ENCODE measurements at regions not wholly inside any gene's neighbourhood (a gene's known extent, or its start where the extent isn't known, plus 50 kb on each side); places are given as distances from the start of the nearest gene placed in this dataset.

- in situ Hi-C loops (cut with HindIII; ENCODE audit: low sequenced_read_pairs): no loop called here
- no peak for DNase-seq (ENCODE audit: low spot score)
Measured at GRCh38 chr10:121240556-121240955, 357.7 kb downstream of the FGFR2 start.

GRCh38 chr10:121241337-121241736, 356.9 kb downstream of the FGFR2 start:
- no peak for DNase-seq (ENCODE audit: low spot score)
- in situ Hi-C loops (cut with HindIII; ENCODE audit: low sequenced_read_pairs): no loop called here

DNA sequence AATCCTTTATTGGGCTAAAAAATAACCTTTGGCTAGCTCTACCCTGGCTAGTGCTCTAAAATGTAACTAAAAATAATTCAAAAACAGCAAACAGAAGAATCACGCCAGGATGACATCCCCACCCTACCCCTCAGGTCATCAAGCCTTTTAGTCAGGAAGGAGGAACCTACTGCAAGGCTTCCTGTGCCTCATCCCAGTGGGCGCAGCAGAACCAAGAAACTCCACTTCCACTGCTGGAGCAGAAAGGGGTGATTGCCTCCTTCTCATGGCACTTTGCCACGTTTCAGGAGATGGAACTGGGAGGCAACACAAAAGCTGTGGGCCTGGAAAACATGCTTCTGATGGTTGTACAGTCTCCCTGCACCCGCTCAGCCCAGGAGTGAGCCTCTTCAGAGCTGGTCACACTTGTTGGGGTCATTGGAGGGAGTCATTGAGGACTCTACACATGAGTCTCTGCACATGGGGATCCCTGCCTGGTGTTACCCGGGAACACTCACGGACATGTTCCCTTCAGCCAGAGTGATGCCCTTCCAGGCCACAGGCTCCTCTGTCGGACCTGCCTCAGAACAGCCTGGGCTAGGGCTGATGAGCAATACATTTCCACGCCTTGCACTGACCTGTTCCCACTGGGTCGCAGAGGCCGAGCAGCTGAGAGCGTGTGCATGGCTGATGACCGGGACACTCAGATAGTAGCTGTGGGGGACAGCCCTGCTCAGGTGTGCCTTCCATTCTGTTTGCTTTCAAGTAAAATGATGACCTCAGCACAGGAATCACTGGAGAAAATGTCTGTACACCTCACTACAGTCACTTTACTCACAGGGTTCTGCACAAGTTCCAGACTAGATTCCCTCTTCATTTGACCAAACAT, 355.3 kb downstream of the FGFR2 start:
- in situ Hi-C loops (cut with HindIII; ENCODE audit: low sequenced_read_pairs): no loop called here
- DNase-seq (ENCODE audit: low spot score): no peak

- in situ Hi-C loops (cut with HindIII; ENCODE audit: low sequenced_read_pairs): no loop called here
Measured at GRCh38 chr10:121243609-121244241, 354.5 kb downstream of the FGFR2 start.

DNA sequence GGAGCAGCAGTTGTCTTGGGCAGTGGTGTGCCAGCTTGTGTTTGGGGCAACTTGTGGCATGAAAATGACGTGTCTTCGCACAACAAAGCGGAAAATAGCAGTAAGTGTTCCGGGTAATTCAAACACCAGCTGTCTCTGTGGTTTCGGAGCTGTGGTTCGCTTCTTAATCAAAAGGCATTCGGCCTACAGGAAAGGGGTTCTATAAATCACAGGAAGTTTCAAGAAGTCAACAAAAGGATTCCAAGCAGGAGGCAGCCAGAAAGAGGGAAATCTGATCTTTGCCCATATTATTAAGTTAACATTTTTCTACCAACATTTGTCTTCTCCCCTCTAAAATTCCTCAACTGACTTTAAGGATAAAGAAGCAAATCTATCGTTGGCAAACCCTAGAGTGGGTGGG, 353.4 kb downstream of the FGFR2 start:
- DNase-seq (ENCODE audit: low spot score): no peak
- in situ Hi-C loops (cut with HindIII; ENCODE audit: low sequenced_read_pairs): no loop called here

More at GRCh38 chr10:121243609-121244241, 354.5 kb downstream of the FGFR2 start:
- DNase-seq (ENCODE audit: low spot score): no peak

DNA sequence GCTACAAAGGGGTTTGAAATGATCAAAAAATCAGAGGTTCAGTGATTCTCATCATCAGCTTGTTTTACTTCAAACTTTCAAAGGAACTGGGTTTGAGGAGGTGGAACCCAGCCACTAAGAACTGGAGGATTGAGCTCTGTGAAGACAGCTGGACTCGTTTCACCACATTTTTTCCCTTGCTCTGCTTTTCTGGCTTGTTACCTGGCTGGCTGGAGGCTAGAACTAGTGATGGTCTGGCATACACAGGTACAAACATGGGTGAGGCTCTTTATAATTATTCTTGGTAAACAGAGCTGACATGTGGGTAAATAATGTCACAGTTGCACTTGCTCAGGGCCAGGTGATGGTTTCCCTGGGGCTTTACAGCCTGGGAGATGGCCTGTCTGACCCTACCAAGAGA, 352.5 kb downstream of the FGFR2 start:
- no peak for DNase-seq (ENCODE audit: low spot score)
- in situ Hi-C loops (cut with HindIII; ENCODE audit: low sequenced_read_pairs): no loop called here

- no peak for DNase-seq (ENCODE audit: low spot score)
- in situ Hi-C loops (cut with HindIII; ENCODE audit: low sequenced_read_pairs): no loop called here
Measured at GRCh38 chr10:121248266-121248665, 350.0 kb downstream of the FGFR2 start.

GRCh38 chr10:121250995-121251764, 347.1 kb downstream of the FGFR2 start:
- in situ Hi-C loops (cut with HindIII; ENCODE audit: low sequenced_read_pairs): no loop called here
- no peak for DNase-seq (ENCODE audit: low spot score)

DNA sequence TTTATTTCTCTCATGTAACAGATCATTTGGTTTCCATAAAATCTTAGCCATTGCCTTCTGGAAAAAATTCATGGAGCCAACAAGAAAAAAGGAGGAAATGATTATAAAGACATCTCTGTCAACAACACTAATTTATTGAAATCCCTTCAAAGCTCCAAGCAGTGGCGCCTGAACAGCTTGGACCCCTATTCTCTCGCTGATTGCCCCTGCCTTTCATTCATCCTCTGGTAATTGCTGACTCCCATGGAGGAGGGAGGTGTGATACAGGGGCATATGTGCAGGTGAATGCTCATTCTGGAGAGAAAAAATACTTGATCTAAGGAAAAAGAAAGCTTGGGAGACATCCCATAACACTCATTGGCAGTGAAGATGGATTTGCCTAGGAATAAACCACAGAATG, 345.5 kb downstream of the FGFR2 start:
- in situ Hi-C loops (cut with HindIII; ENCODE audit: low sequenced_read_pairs): no loop called here

DNA sequence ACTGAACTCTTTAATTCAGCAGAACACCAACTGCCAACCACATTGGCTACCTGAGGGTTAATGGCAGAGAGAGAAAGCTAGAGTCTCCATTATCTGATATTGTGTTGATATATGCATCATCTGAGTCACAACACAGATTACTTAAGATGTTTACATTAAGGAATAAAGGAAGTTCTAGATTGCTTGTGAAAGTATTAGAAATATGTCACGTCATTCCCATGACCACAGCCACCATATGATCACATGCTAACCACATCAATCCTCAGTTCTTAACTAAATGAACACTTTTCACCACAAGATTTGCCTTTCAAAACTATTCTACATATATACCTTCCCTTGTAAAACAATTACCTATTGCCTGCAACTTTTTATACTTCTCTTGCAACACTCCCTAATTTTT, 337.9 kb downstream of the FGFR2 start:
- DNase-seq (ENCODE audit: low spot score): no peak
- in situ Hi-C loops (cut with HindIII; ENCODE audit: low sequenced_read_pairs): no loop called here

More for the DNA sequence above, 345.5 kb downstream of the FGFR2 start:
- no peak for DNase-seq (ENCODE audit: low spot score)

DNA sequence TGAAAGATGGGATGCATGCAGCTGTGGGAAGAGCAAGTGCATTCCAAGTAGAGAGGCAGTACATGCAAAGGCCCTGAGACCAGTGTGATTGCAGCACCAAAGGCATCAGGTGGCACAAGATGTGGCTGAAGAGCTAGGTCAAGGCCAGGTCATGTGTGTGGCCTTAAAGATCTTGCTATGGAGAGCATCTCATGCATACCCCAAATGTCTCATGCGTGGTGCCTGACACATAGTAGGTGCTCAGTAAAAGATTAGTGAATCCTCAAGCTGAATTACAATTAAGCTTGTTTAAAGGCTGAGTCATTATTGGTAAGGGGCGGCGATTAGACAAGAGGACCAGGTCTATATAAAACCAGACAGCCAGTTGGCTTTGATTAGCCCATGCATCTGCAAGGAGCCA, 336.6 kb downstream of the FGFR2 start:
- in situ Hi-C loops (cut with HindIII; ENCODE audit: low sequenced_read_pairs): no loop called here
- DNase-seq (ENCODE audit: low spot score): no peak

GRCh38 chr10:121262774-121263430, 335.3 kb downstream of the FGFR2 start:
- DNase-seq (ENCODE audit: low spot score): no peak
- in situ Hi-C loops (cut with HindIII; ENCODE audit: low sequenced_read_pairs): no loop called here

DNA sequence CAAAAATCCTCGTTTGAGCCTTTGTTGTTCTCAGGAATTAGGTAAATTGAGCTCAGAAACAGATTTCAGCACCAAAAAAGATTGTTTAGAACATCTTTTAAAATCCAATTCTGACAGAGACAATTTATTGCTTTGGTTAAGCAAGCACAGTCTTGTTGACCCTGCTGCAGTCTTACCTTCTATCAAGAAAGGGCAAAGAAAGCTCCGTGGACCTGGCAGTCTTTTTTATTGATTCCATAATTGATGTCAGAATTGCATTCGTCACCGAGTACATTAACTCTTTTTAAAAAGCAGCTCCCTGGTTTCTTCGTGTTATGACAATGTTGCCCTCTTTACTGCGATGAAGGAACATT, 334.8 kb downstream of the FGFR2 start:
- no peak for DNase-seq (ENCODE audit: low spot score)
- in situ Hi-C loops (cut with HindIII; ENCODE audit: low sequenced_read_pairs): no loop called here

DNA sequence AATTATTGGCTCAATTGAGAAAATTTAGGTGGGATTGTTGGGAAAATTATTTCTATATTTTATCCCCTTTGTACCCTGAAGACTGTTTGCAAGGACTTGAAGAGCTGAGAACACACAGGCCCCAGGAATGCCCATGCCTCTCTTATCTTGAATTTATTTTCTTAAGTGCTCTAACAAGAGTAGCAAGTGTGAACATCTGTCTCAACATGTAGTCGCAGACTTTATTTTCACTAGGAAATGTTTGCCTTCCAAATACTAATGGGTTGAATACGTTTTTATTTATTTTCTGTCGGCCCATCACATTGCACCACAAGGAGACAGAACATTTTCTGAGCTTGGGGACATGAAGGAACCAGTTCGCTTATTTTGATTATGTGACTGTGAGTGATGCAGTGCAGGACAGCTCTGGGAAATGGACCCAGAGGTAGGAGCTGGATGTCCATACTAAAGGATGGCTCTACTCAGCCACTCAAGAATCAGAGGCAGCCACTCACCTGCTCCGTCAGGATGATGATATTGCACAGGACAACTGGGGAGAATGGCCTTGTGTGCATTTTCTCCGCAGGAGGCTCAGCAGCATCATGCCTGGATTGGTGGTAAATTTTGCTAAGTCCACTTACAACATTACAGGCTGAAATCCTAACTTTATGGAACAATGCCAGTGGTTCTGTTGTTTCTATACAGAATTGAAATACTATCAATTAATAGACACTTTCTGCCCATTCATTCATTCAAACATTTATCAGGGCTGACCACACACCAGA, 332.7 kb downstream of the FGFR2 start:
- in situ Hi-C loops (cut with HindIII; ENCODE audit: low sequenced_read_pairs): no loop called here
- no peak for DNase-seq (ENCODE audit: low spot score)

GRCh38 chr10:121266370-121266769, 331.9 kb downstream of the FGFR2 start:
- in situ Hi-C loops (cut with HindIII; ENCODE audit: low sequenced_read_pairs): no loop called here
- DNase-seq (ENCODE audit: low spot score): no peak

DNA sequence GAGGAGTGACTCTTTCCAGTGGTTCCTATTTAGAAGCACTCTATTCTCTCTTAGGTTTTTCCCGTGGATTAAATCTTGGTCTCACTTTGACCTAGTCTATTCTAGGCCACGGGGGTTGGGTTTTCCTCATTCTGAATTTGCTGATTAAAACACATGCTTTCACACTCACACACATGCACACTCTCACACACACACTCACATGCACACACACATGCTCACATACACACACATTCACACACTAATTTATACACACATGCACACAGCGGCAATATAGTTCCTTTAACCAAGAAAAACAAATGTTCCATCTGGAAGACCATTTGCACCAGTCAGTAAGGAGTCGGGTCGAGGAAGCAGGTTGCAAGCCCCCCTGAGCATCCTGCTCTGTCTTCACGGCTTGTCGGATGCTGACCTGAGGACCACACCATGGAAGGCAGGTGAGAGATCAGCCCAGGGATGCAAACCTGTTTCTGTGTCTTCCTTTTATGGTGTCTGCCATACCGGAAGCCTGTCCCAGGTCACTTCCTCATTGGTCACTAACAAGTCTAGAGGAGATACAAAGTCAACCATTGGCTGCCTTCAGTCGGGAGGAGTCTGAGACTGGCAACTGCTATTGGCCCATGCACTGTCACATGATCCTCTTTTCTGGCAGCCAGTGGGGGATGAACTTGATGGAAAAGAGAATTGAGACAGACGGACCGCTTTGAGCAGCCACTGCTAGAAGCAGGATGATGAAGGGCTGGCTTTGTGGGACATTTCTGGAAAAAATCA, 330.8 kb downstream of the FGFR2 start:
- DNase-seq (ENCODE audit: low spot score): no peak
- in situ Hi-C loops (cut with HindIII; ENCODE audit: low sequenced_read_pairs): no loop called here

GRCh38 chr10:121268363-121268762, 329.9 kb downstream of the FGFR2 start:
- DNase-seq (ENCODE audit: low spot score): no peak
- in situ Hi-C loops (cut with HindIII; ENCODE audit: low sequenced_read_pairs): no loop called here

- in situ Hi-C loops (cut with HindIII; ENCODE audit: low sequenced_read_pairs): no loop called here
- DNase-seq (ENCODE audit: low spot score): no peak
Measured at GRCh38 chr10:121268863-121269432, 329.3 kb downstream of the FGFR2 start.
